Bone marrow (tissue), 2 donors: ENCODE measurements at regions not wholly inside any gene's neighbourhood (a gene's known extent, or its start where the extent isn't known, plus 50 kb on each side); places are given as distances from the start of the nearest gene placed in this dataset.

Experiments
- DNase-seq, 2 donors: peaks; one replicate each; lab custom pipeline; 2025; lab: John Stamatoyannopoulos, UW

GRCh38 chr9:107620801-107621200 lies 131.2 kb upstream of the KLF4 start:
- no peak for DNase-seq

DNA sequence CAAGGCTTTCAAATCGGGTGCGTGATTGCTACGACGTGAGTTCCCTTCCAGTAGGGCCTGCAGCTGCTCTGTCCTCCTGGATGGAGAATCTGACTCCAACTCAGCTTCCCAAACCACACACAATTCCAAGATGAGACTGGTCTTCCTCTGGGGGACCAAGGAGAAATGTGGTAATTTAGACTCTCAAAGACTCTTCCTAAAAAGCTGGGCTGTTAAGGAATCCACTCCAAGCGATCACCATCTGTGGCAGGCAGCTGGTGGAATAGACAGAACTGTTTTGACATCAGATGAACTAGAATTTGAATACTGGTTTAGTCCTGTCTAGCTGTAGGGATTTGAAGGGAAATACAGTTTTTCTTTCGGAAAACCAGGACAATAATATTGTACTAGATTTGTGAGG lies 130.7 kb upstream of the KLF4 start:
- no peak for DNase-seq

DNA sequence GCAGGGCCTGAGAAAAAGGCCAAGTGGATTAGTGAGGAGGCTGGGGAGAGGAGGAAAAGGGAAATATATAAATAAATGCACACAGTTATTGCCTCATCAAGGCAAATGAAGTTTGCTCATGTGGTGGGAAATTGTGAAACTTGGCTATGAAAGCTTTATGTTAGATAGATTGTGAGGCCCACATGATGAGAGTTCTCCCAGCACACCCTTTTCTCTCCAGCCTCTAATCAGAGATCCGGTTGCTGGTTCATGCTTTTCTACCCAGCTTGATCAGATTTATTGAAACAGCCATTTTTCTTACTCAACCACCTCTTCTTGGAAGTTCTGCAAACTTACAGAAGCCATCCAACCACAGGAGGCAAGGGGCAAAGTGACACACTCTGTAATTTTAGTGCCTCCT lies 125.8 kb upstream of the KLF4 start:
- DNase-seq = no peak

DNA sequence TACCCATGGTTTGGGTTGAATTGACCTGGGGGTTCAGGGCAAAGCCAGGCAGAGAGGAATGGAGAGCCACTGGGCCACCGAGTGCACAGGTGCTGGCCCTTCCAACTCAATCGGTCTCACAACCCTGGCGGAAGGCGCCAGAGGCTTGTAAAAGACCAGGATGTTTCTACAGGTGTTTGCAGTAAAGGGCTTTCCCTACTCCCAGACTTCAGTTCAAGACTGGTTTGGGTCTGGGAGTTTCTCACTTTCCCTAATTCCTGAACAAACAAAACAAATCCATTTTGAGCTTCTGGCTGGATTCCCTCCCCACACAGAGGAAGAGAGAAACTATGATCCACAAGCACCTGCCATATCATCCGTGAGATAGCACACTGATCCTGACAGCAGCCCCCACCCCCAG lies 125.2 kb upstream of the KLF4 start:
- DNase-seq = no peak

- no peak for DNase-seq
These were observed 123.8 kb upstream of the KLF4 start for GRCh38 chr9:107613321-107613720.

DNA sequence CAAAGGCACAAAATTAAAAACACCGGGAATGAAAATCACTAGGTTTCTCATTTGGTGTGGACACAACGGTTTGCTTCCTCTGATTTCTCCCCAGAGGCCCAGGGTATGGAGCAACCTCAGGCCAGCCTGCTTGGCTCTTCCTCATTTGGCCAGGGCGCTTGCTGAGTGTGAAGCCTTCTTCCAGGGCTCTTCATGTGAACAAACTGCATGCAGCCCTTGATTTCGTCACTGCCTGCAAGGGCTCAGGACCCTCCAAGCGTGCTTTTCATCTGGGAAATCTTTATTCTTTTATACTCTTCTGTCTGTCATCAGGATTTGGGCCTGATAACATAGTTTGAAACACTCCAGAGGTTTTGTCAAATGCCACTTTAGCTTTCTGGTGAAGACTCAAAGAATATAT lies 122.6 kb upstream of the KLF4 start:
- DNase-seq = peak in 1 of 2 donors; percentile 19

DNA sequence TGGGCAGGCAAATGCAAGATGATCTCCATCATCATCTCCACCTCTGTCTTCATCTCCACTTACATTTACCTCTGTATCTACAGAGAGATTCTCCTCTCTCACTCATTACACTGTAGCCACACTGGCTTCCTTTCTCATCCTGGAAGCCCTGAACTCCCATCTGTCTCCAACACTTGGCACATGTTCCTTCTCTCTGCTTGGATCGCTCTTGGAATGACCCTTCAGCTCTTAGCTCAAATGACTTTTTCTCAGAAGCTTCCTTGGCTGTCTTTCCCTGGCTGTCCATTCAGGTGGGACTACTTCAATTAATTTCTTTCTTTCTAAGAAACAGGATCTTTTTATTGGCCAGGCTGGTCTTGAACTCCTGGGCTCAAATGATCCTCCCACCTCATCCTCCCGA lies 120.0 kb upstream of the KLF4 start:
- DNase-seq = no peak

- DNase-seq = no peak
These were observed 116.7 kb upstream of the KLF4 start for GRCh38 chr9:107606149-107606790.

- DNase-seq = no peak
These were observed 115.5 kb upstream of the KLF4 start for GRCh38 chr9:107605041-107605440.

DNA sequence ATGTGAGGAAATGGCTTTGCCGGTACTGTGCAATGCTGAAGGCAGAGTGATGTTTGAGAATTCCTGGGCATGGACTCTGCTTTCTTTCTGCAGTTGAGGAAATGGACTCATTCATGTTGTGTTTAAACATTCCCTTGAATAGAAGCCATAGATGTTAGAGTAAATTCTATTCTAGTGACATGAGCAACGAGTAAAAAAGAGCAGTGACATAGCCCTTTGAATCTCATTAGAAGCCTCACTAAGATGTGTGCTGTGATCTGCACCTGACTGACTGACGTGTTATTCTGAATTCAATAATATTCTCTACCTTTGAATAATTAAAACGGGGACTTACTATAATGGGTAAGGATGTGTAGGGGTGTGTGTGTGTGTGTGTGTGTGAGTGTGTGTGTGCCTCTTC lies 113.7 kb upstream of the KLF4 start:
- DNase-seq = no peak

GRCh38 chr9:107600060-107600573 lies 110.5 kb upstream of the KLF4 start:
- no peak for DNase-seq

GRCh38 chr9:107597743-107598217 lies 108.2 kb upstream of the KLF4 start:
- no peak for DNase-seq

DNA sequence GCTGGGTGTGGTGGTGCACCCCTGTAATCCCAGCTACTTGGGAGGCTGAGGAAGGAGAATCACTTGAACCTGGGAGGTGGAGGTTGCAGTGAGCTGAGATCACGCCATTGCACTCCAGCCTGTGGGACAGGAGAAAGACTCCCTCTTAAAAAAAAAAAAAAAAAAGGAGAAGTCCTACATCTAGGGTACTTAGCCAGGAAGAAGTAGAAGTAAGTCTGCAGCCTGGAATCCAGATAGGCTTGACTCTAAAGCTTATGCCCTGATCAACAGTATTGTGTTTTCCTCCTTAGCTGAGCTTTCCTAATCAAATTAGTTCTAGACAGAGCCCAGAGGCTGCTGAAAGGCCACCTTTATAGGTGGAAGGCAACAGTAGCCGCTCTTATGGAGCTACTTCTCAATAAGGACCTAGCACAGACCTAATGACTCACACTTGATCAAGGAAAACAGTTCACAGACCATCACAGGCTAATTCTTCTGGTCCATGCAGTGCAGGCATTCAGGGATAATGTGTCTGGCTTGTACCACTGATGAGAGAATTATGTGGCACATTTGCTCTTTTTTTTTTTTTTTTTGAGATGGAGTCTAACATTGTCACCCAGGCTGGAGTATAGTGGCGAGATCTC lies 105.5 kb upstream of the KLF4 start:
- no peak for DNase-seq

- no peak for DNase-seq
These were observed 103.8 kb upstream of the KLF4 start for GRCh38 chr9:107593224-107593870.

GRCh38 chr9:107592424-107592823 lies 102.9 kb upstream of the KLF4 start:
- DNase-seq = no peak

DNA sequence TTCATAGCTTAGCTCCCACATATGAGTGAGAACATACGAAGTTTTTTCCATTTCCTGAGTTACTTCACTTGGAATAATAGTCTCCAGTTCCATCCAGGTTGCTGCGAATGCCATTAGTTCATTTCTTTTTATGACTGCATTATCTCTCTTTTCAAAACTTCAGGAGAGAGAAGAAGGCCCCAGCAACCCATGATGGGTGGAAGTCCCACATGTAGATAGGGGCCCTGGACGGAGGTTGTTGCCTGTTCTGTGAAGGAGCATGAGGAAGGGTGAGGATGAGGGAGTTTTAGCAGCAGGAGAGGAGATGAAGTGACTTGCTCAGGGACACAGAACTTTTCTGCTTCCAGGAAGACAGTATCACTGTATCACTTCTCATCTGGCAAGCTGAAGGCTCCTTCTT lies 102.2 kb upstream of the KLF4 start:
- DNase-seq = no peak

DNA sequence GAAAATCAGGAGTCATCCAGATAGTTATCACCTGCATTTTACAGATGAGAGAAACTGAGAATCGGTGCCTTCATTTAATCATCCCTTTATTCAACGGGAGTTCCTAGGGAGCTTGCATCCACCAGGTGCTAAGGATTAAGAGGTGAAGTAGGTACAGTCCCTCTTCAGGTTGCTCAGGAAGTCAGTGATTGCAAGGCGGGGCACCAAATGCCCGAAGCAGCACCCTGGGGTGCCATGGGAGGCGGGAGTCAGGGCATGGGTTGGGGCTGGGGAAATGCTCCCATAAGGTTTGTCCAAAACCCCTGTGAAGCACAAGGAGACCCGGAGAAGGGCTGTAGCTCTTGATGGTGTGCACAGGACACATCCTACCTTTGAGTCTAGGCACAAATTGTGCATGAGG lies 98.8 kb upstream of the KLF4 start:
- no peak for DNase-seq

DNA sequence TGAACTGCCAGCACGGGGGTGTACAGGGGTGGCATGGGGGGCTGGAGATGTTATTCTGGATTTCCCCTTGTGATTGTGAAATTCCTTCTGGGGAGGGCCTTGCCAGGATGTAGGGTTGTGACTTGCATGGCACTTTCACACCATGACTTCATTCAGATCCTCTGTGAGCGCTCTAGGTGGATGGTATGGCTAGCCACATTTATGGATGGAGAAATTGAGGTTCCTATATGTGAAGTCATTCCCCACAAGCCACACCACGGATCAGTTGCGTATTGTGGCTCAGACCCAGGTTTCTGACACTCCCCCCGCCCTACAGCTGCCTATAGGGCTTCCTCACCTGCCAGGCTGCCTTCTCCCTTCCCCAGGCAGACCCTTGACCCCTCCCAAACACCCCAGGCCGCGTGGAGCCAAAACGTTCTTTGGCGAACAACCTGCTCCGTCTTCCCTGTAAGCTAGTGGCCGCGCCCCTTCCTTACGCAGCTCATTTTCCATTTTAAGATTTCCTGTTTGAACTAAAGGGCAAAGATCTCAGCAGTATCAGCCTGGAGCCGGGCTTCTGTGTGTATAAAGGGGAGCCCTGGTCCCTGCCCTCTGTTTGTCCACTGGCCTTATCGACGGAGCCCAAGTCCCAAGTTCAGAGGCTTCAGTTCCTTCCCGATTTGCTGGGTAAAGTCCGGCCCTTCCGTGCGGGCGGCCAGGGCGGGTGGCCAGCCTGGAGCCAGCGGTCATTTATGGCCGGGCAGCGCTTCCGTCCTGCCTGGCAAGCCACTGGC lies 97.8 kb upstream of the KLF4 start:
- DNase-seq = peak in 1 of 2 donors; percentile 17

- DNase-seq = no peak
These were observed 96.9 kb upstream of the KLF4 start for GRCh38 chr9:107586493-107586892.

GRCh38 chr9:107585465-107585864 lies 95.9 kb upstream of the KLF4 start:
- DNase-seq = no peak

DNA sequence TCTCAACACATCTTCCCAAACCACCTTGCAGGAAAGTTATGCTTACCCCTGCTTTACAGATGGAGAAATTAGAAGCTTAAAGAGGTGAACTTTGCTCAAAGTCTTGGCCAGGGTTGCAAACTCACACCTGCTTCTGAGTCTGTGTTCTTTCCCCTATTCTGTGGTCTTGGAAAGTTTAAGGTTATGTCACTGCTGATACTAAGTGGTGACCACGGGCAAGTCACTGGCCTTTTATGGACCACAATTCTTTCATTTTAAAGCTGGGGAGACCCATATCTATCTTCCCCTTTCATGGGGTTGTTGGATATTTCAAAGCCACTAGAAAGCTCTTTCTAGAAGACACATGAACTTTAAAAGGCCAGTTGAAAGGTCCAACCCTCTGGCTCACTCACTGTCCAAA lies 95.4 kb upstream of the KLF4 start:
- DNase-seq = no peak

- no peak for DNase-seq
These were observed 94.6 kb upstream of the KLF4 start for GRCh38 chr9:107584186-107584585.
